ENCODE measurements at regions not wholly inside any gene's neighbourhood (a gene's known extent, or its start where the extent isn't known, plus 50 kb on each side); places are given as distances from the start of the nearest gene placed in this dataset.

- TF ChIP-seq TAF1 (IDR thresholded peaks at IDR 0.05; ENCODE audit: low read depth) (no peak), FOXM1 (IDR thresholded peaks at IDR 0.05; ENCODE audit: borderline replicate concordance, low read depth) (no peak), CEBPB (IDR thresholded peaks at IDR 0.05) (no peak), TCF12 (IDR thresholded peaks at IDR 0.05; ENCODE audit: low read depth) (no peak), EP300 (IDR thresholded peaks at IDR 0.05; ENCODE audit: borderline replicate concordance) (no peak), MAX (IDR thresholded peaks at IDR 0.05) (no peak), RAD21 (IDR thresholded peaks at IDR 0.05; ENCODE audit: low read depth) (no peak), TEAD4 (IDR thresholded peaks at IDR 0.05) (no peak), EGR1 (IDR thresholded peaks at IDR 0.05) (no peak), CREB1 (IDR thresholded peaks at IDR 0.05; ENCODE audit: low read depth) (no peak), REST (IDR thresholded peaks at IDR 0.05; ENCODE audit: low read depth) (no peak), YY1 (IDR thresholded peaks at IDR 0.05; ENCODE audit: low read depth) (no peak), USF1 (IDR thresholded peaks at IDR 0.05) (no peak), ZBTB7A (IDR thresholded peaks at IDR 0.05; ENCODE audit: low read depth) (no peak), NFIC (IDR thresholded peaks at IDR 0.05) (no peak)
Observed at GRCh38 chr3:10653866-10654611, 148.7 kb upstream of the ATP2B2 start.

- TF ChIP-seq EP300 (IDR thresholded peaks at IDR 0.05; ENCODE audit: borderline replicate concordance) (no peak), FOXM1 (IDR thresholded peaks at IDR 0.05; ENCODE audit: borderline replicate concordance, low read depth) (no peak), CEBPB (IDR thresholded peaks at IDR 0.05) (no peak), REST (IDR thresholded peaks at IDR 0.05; ENCODE audit: low read depth) (no peak), NFIC (IDR thresholded peaks at IDR 0.05) (no peak), TAF1 (IDR thresholded peaks at IDR 0.05; ENCODE audit: low read depth) (no peak), MAX (IDR thresholded peaks at IDR 0.05) (no peak), YY1 (IDR thresholded peaks at IDR 0.05; ENCODE audit: low read depth) (no peak), EGR1 (IDR thresholded peaks at IDR 0.05) (no peak), RAD21 (IDR thresholded peaks at IDR 0.05; ENCODE audit: low read depth) (no peak), CREB1 (IDR thresholded peaks at IDR 0.05; ENCODE audit: low read depth) (no peak), TEAD4 (IDR thresholded peaks at IDR 0.05) (no peak), TCF12 (IDR thresholded peaks at IDR 0.05; ENCODE audit: low read depth) (no peak), ZBTB7A (IDR thresholded peaks at IDR 0.05; ENCODE audit: low read depth) (no peak), USF1 (IDR thresholded peaks at IDR 0.05) (no peak)
Observed at GRCh38 chr3:10655105-10655504, 149.7 kb upstream of the ATP2B2 start.

GRCh38 chr3:10665592-10665991 lies 150.4 kb upstream of the SLC6A11 start:
- TF ChIP-seq YY1 (IDR thresholded peaks at IDR 0.05; ENCODE audit: low read depth) (no peak), TAF1 (IDR thresholded peaks at IDR 0.05; ENCODE audit: low read depth) (no peak), FOXM1 (IDR thresholded peaks at IDR 0.05; ENCODE audit: borderline replicate concordance, low read depth) (no peak), REST (IDR thresholded peaks at IDR 0.05; ENCODE audit: low read depth) (no peak), CEBPB (IDR thresholded peaks at IDR 0.05) (no peak), RAD21 (IDR thresholded peaks at IDR 0.05; ENCODE audit: low read depth) (no peak), USF1 (IDR thresholded peaks at IDR 0.05) (no peak)

- TF ChIP-seq TCF12 (IDR thresholded peaks at IDR 0.05; ENCODE audit: low read depth) (no peak), USF1 (IDR thresholded peaks at IDR 0.05) (no peak), MAX (IDR thresholded peaks at IDR 0.05) (no peak)
Observed at GRCh38 chr3:10666621-10667020, 149.4 kb upstream of the SLC6A11 start.
